B cell (primary cell): ENCODE measurements at regions not wholly inside any gene's neighbourhood (a gene's known extent, or its start where the extent isn't known, plus 50 kb on each side); places are given as distances from the start of the nearest gene placed in this dataset.

Experiments
- ATAC-seq: fragments of 200-7000 bp; cut with Tn5 transposase; one replicate; pipeline ENCODE4 v1.10.0; 2021; ENCODE audit warnings: low read depth, mild to moderate bottlenecking, moderate number of reproducible peaks, moderate library complexity
- CTCF ChIA-PET: fragments of 350-600 bp; sonication (Branson Sonifier 250); formaldehyde crosslinking; loops from one replicate; lab custom pipeline; 2021; ENCODE audit warnings: antibody characterized with exemption, inconsistent platforms; lab: Charles Lee
- POLR2A ChIA-PET: fragments of 350-600 bp; sonication (Branson Sonifier 250); formaldehyde crosslinking; loops from one replicate; lab custom pipeline; 2021; ENCODE audit warnings: antibody characterized with exemption; lab: Charles Lee
- DNase-seq: peaks from one replicate; pipeline ENCODE4 v3.0.0; 2013
- H2AFZ ChIP-seq: 2 replicates; pipeline ENCODE4 v1.6.1; 2012; ENCODE audit warnings: mild to moderate bottlenecking, low read depth, low read length; ENCODE audit not compliant: insufficient read depth, poor library complexity, severe bottlenecking
- H3K27ac ChIP-seq, 2 donors: 1 replicate in 1 of 2; 2 replicates in 1 of 2; pipeline ENCODE4 v1.5.1; 2012 to 2013; ENCODE audit warnings: low read length in 2 of 2, mild to moderate bottlenecking in 2 of 2, moderate library complexity in 1 of 2
- H3K27me3 ChIP-seq, 4 experiments: fragments of 200-600 bp in 1 of 4; sonication (generic) in 1 of 4; replicated peaks in 1 of 4; 1 replicate in 2 of 4; 2 replicates in 2 of 4; pipeline versions ENCODE4 v1.6.1 to v1.7.0; 2013 to 2016; ENCODE audit warnings: low read length in 3 of 4, mild to moderate bottlenecking in 2 of 4, mixed read lengths in 1 of 4, moderate library complexity in 1 of 4; ENCODE audit not compliant: insufficient read depth in 4 of 4, control insufficient read depth in 3 of 4; ENCODE audit errors: control extremely low read depth in 1 of 4
- H3K36me3 ChIP-seq, 2 experiments: replicated peaks in 1 of 2; 1 replicate in 1 of 2; 2 replicates in 1 of 2; pipeline versions ENCODE4 v1.6.1 to v1.7.1; 2013; ENCODE audit warnings: low read length in 1 of 2; ENCODE audit not compliant: insufficient read depth in 2 of 2, control insufficient read depth in 1 of 2; ENCODE audit errors: control extremely low read depth in 1 of 2, extremely low read depth in 1 of 2
- H3K4me1 ChIP-seq, 2 donors: fragments of 200-600 bp in 1 of 2; sonication (generic) in 1 of 2; 1 replicate in 1 of 2; 2 replicates in 1 of 2; pipeline versions ENCODE4 v1.5.1 to v1.6.1; 2013 to 2017; ENCODE audit warnings: low read length in 2 of 2; ENCODE audit not compliant: control insufficient read depth in 2 of 2, insufficient read depth in 2 of 2
- H3K4me2 ChIP-seq: replicated peaks from 2 replicates; pipeline ENCODE3; 2012; ENCODE audit warnings: mild to moderate bottlenecking, low read depth, low read length; ENCODE audit not compliant: poor library complexity, severe bottlenecking
- H3K4me3 ChIP-seq, 5 experiments: fragments of 200-600 bp in 1 of 5; sonication (generic) in 1 of 5; 1 replicate in 3 of 5; 2 replicates in 2 of 5; pipeline versions ENCODE4 v1.5.1 to v1.7.0; 2011 to 2016; ENCODE audit warnings: low read length in 4 of 5, mild to moderate bottlenecking in 4 of 5, low read depth in 2 of 5, control low read depth in 1 of 5, moderate library complexity in 1 of 5; ENCODE audit not compliant: insufficient read depth in 1 of 5; ENCODE audit errors: control extremely low read depth in 1 of 5, extremely low read depth in 1 of 5
- H3K79me2 ChIP-seq: fragments of 200-600 bp; sonication (generic); one replicate; pipeline ENCODE4 v1.6.0; 2016; ENCODE audit warnings: low read length; ENCODE audit not compliant: control insufficient read depth, insufficient read depth
- H3K9ac ChIP-seq: fragments of 200-600 bp; sonication (generic); 2 replicates; pipeline ENCODE4 v1.6.1; 2017; ENCODE audit warnings: mild to moderate bottlenecking, low read length, moderate library complexity
- H3K9me3 ChIP-seq, 3 donors: one replicate each; pipeline versions ENCODE4 v1.6.1 to v1.7.1; 2013; ENCODE audit warnings: low read length in 2 of 3; ENCODE audit not compliant: control insufficient read depth in 2 of 3, insufficient read depth in 1 of 3; ENCODE audit errors: control extremely low read depth in 1 of 3
- H4K20me1 ChIP-seq: 2 replicates; pipeline ENCODE4 v1.6.0; 2012; ENCODE audit warnings: mild to moderate bottlenecking, low read length; ENCODE audit not compliant: insufficient read depth, control insufficient read depth, poor library complexity, severe bottlenecking
- H3K27ac Mint-ChIP-seq: one replicate; pipeline ENCODE4 v1.8.0; 2021; ENCODE audit warnings: mixed read lengths
- H3K27me3 Mint-ChIP-seq: one replicate; pipeline ENCODE4 v1.8.0; 2021; ENCODE audit warnings: mixed read lengths
- H3K4me1 Mint-ChIP-seq: one replicate; pipeline ENCODE4 v1.8.0; 2021; ENCODE audit warnings: mixed read lengths
- H3K4me3 Mint-ChIP-seq: one replicate; pipeline ENCODE4 v1.8.0; 2021; ENCODE audit warnings: mixed read lengths
- H3K9me3 Mint-ChIP-seq: one replicate; pipeline ENCODE4 v1.8.0; 2022; ENCODE audit warnings: mixed read lengths; ENCODE audit not compliant: insufficient read depth
- CTCF ChIP-seq: fragments of 200-600 bp; IDR thresholded peaks from one replicate; pipeline ENCODE4 v1.8.0; 2022; ENCODE audit warnings: antibody characterized with exemption, mild to moderate bottlenecking
- EZH2 ChIP-seq: IDR thresholded peaks from 2 replicates; pipeline ENCODE4 v1.6.1; 2012; ENCODE audit warnings: borderline replicate concordance, low read depth, mild to moderate bottlenecking, moderate library complexity, low read length; ENCODE audit not compliant: insufficient read depth, poor library complexity, severe bottlenecking
- WGBS: methylation state at CpG from one replicate; pipeline ENCODE4 v1.1.5; 2013; ENCODE audit warnings: missing lambda C conversion rate; ENCODE audit not compliant: insufficient coverage; 5-methylcytosine and 5-hydroxymethylcytosine counted together
- intact Hi-C: fragments of 100-400 bp; cut with micrococcal nuclease; formaldehyde crosslinking; loops from one replicate; pipeline ENCODE4 v1.10.0; 2022

- H3K9ac ChIP-seq, result no peak overlapping the region
- H3K4me1 ChIP-seq, result no peaks in the 10 kb centered on the region
- no peaks in the 10 kb centered on the region for H4K20me1 ChIP-seq
- no peak for DNase-seq
- WGBS, result 79% methylated on average over 7 of the region's 10 CpGs
- ChIA-PET POLR2A (no interaction called here), CTCF (interaction anchor here (0.6 to 0.9 kb wide), 3 partner anchors 10 to 193 kb away, joined by 3 to 9 read pairs (median 7); no protein-coding TSS in a partner anchor)
- no peak overlapping the region for H3K4me2 ChIP-seq
- no peaks in the 10 kb centered on the region for H3K79me2 ChIP-seq
- peaks cover 0 to 6% (median 2%) of the 10 kb centered on the region in 4 experiments for H3K27me3 ChIP-seq
- intact Hi-C loops, result no loop called here
- ATAC-seq, result no peak
- no peak overlapping the region for H2AFZ ChIP-seq
- H3K36me3 ChIP-seq, result no peaks in the 10 kb centered on the region
- no peak overlapping the region for H3K4me3 ChIP-seq
- H3K9me3 Mint-ChIP-seq, result no peaks in the 10 kb centered on the region
- no peak overlapping the region for H3K27ac ChIP-seq
- no peak overlapping the region for H3K27ac Mint-ChIP-seq
- no peaks in the 10 kb centered on the region for H3K4me1 Mint-ChIP-seq
- H3K9me3 ChIP-seq, result no peaks in the 10 kb centered on the region
- H3K4me3 Mint-ChIP-seq, result no peak overlapping the region
- TF ChIP-seq CTCF, result no peak
- TF ChIP-seq EZH2, result no peak
- H3K27me3 Mint-ChIP-seq, result peaks cover 17% of the 10 kb centered on the region
Measured at GRCh38 chr9:113646946-113647914, 183.7 kb downstream of the RGS3 start.

GRCh38 chr9:113648048-113648447, 184.5 kb downstream of the RGS3 start:
- H3K27me3 ChIP-seq, result peaks cover 0 to 6% (median 2%) of the 10 kb centered on the region in 4 experiments
- Mint-ChIP-seq H3K4me3 (no peak overlapping the region), H3K27me3 (peaks cover 14% of the 10 kb centered on the region), H3K9me3 (no peaks in the 10 kb centered on the region), H3K27ac (no peak overlapping the region), H3K4me1 (no peaks in the 10 kb centered on the region)
- H4K20me1 ChIP-seq, result no peaks in the 10 kb centered on the region
- H3K4me2 ChIP-seq, result no peak overlapping the region
- WGBS, result 100% methylated on average over 1 of the region's 2 CpGs
- H3K9me3 ChIP-seq, result no peaks in the 10 kb centered on the region
- ChIA-PET CTCF (interaction anchor here (0.6 to 11.8 kb wide), 2 partner anchors 58 to 194 kb away, joined by 7 to 411 read pairs; no protein-coding TSS in a partner anchor), POLR2A (no interaction called here)
- intact Hi-C loops, result no loop called here
- H3K36me3 ChIP-seq, result no peaks in the 10 kb centered on the region
- no peak for ATAC-seq
- no peak for DNase-seq
- H3K4me3 ChIP-seq, result no peak overlapping the region
- H3K4me1 ChIP-seq, result no peaks in the 10 kb centered on the region
- TF ChIP-seq CTCF, result no peak
- no peak for TF ChIP-seq EZH2
- H3K27ac ChIP-seq, result no peak overlapping the region
- H3K79me2 ChIP-seq, result no peaks in the 10 kb centered on the region
- H2AFZ ChIP-seq, result no peak overlapping the region
- H3K9ac ChIP-seq, result no peak overlapping the region
